ENCODE measurements at regions not wholly inside any gene's neighbourhood (a gene's known extent, or its start where the extent isn't known, plus 50 kb on each side); places are given as distances from the start of the nearest gene placed in this dataset.
"Not testable (repeated sequence)": the region's sequence is repeated elsewhere in the genome, so short reads cannot be mapped to it uniquely, and the experiment has no call there.

- H4K20me1 ChIP-seq: no peaks in the 10 kb centered on the region
- H3K9ac ChIP-seq: no peak overlapping the region
- no peaks in the 10 kb centered on the region; the same call in 1 of the 2 replicates for H3K4me1 ChIP-seq
- H3K36me3 ChIP-seq: no peaks in the 10 kb centered on the region
- H3K9me3 ChIP-seq: peaks cover 12% of the 10 kb centered on the region; the same call in 1 of the 2 replicates
- no peaks in the 10 kb centered on the region for H3K27me3 ChIP-seq
- no peak overlapping the region for H3K27ac ChIP-seq
- TF ChIP-seq Cebpa-rat (IDR thresholded peaks at IDR 0.05): no peak
- H3K4me2 ChIP-seq: no peak overlapping the region
- H3K4me3 ChIP-seq: no peak overlapping the region
Observed at GRCh38 chr10:4174197-4174596, 389.2 kb upstream of the KLF6 start.

- Histone ChIP-seq H3K9me3 (peaks cover 12% of the 10 kb centered on the region; the same call in 1 of the 2 replicates), H3K4me3 (no peak overlapping the region), H4K20me1 (no peaks in the 10 kb centered on the region), H3K9ac (no peak overlapping the region), H3K36me3 (no peaks in the 10 kb centered on the region), H3K4me2 (no peak overlapping the region), H3K4me1 (no peaks in the 10 kb centered on the region), H3K27me3 (no peaks in the 10 kb centered on the region), H3K27ac (no peak overlapping the region)
- TF ChIP-seq Cebpa-rat (IDR thresholded peaks at IDR 0.05): no peak
Observed at GRCh38 chr10:4170633-4171314, 385.8 kb upstream of the KLF6 start.

- TF ChIP-seq Cebpa-rat (IDR thresholded peaks at IDR 0.05): no peak
- no peaks in the 10 kb centered on the region for H3K36me3 ChIP-seq
Observed at GRCh38 chr10:4170181-4170580, 385.2 kb upstream of the KLF6 start.

GRCh38 chr10:4169448-4169847 lies 384.4 kb upstream of the KLF6 start:
- no peaks in the 10 kb centered on the region for H4K20me1 ChIP-seq
- H3K27me3 ChIP-seq: no peaks in the 10 kb centered on the region
- H3K4me2 ChIP-seq: no peak overlapping the region
- H3K4me1 ChIP-seq: no peaks in the 10 kb centered on the region
- TF ChIP-seq Cebpa-rat (IDR thresholded peaks at IDR 0.05): no peak
- no peak overlapping the region for H3K9ac ChIP-seq
- peaks cover 12% of the 10 kb centered on the region; the same call in 1 of the 2 replicates for H3K9me3 ChIP-seq
- H3K36me3 ChIP-seq: no peaks in the 10 kb centered on the region
- H3K27ac ChIP-seq: no peak overlapping the region
- no peak overlapping the region for H3K4me3 ChIP-seq

More at GRCh38 chr10:4170181-4170580, 385.2 kb upstream of the KLF6 start:
- Histone ChIP-seq H3K4me2 (no peak overlapping the region), H3K9me3 (peaks cover 12% of the 10 kb centered on the region; the same call in 1 of the 2 replicates), H4K20me1 (no peaks in the 10 kb centered on the region), H3K27ac (no peak overlapping the region), H3K4me3 (no peak overlapping the region), H3K4me1 (no peaks in the 10 kb centered on the region), H3K9ac (no peak overlapping the region), H3K27me3 (no peaks in the 10 kb centered on the region)

- no peaks in the 10 kb centered on the region for H3K4me1 ChIP-seq
- no peak overlapping the region for H3K27ac ChIP-seq
- H3K27me3 ChIP-seq: no peaks in the 10 kb centered on the region
- H3K36me3 ChIP-seq: no peaks in the 10 kb centered on the region
- peaks cover 4% of the 10 kb centered on the region; the same call in 1 of the 2 replicates for H3K9me3 ChIP-seq
- H3K9ac ChIP-seq: no peak overlapping the region
- no peak for TF ChIP-seq Cebpa-rat (IDR thresholded peaks at IDR 0.05)
- no peaks in the 10 kb centered on the region for H4K20me1 ChIP-seq
- no peak overlapping the region for H3K4me3 ChIP-seq
- H3K4me2 ChIP-seq: no peak overlapping the region
Observed at GRCh38 chr10:4167216-4167615, 382.2 kb upstream of the KLF6 start.

- no peak overlapping the region for H3K4me3 ChIP-seq
- TF ChIP-seq Cebpa-rat (IDR thresholded peaks at IDR 0.05): no peak
- no peaks in the 10 kb centered on the region for H3K27me3 ChIP-seq
Observed at GRCh38 chr10:4162571-4163286, 377.7 kb upstream of the KLF6 start.

GRCh38 chr10:4159173-4159572 lies 374.2 kb upstream of the KLF6 start:
- H3K4me3 ChIP-seq: no peak overlapping the region
- no peak for TF ChIP-seq Cebpa-rat (IDR thresholded peaks at IDR 0.05)
- H3K4me1 ChIP-seq: 0 out of 2 replicates have a peak, but pooled peaks cover 2% of the 10 kb centered on the region
- no peaks in the 10 kb centered on the region for H3K27me3 ChIP-seq
- H4K20me1 ChIP-seq: no peaks in the 10 kb centered on the region
- no peak overlapping the region for H3K27ac ChIP-seq
- H3K4me2 ChIP-seq: no peak overlapping the region
- H3K36me3 ChIP-seq: no peaks in the 10 kb centered on the region
- no peaks in the 10 kb centered on the region for H3K9me3 ChIP-seq
- H3K9ac ChIP-seq: no peak overlapping the region

More at GRCh38 chr10:4162571-4163286, 377.7 kb upstream of the KLF6 start:
- Histone ChIP-seq H3K9ac (no peak overlapping the region), H4K20me1 (no peaks in the 10 kb centered on the region), H3K36me3 (no peaks in the 10 kb centered on the region), H3K27ac (no peak overlapping the region), H3K4me2 (no peak overlapping the region), H3K9me3 (no peaks in the 10 kb centered on the region; the same call in 1 of the 2 replicates), H3K4me1 (no peaks in the 10 kb centered on the region)

- Histone ChIP-seq H3K4me2 (no peak overlapping the region), H3K27me3 (no peaks in the 10 kb centered on the region), H3K36me3 (no peaks in the 10 kb centered on the region), H3K4me3 (no peak overlapping the region), H3K9me3 (peaks cover 10% of the 10 kb centered on the region), H3K27ac (no peak overlapping the region), H3K4me1 (0 out of 2 replicates have a peak, but pooled peaks cover 3% of the 10 kb centered on the region), H3K9ac (no peak overlapping the region), H4K20me1 (no peaks in the 10 kb centered on the region)
- TF ChIP-seq Cebpa-rat (IDR thresholded peaks at IDR 0.05): no peak
Observed at GRCh38 chr10:4154191-4154715, 369.2 kb upstream of the KLF6 start.

- Histone ChIP-seq H3K27ac (no peak overlapping the region), H3K9ac (no peak overlapping the region), H3K9me3 (peaks cover 23% of the 10 kb centered on the region), H3K4me1 (0 out of 2 replicates have a peak, but pooled peaks cover 3% of the 10 kb centered on the region), H3K27me3 (no peaks in the 10 kb centered on the region), H3K4me2 (no peak overlapping the region), H4K20me1 (no peaks in the 10 kb centered on the region), H3K36me3 (no peaks in the 10 kb centered on the region), H3K4me3 (no peak overlapping the region)
- TF ChIP-seq Cebpa-rat (IDR thresholded peaks at IDR 0.05): no peak
Observed at GRCh38 chr10:4151466-4151865, 366.5 kb upstream of the KLF6 start.

GRCh38 chr10:4150676-4151075 lies 365.7 kb upstream of the KLF6 start:
- H3K4me2 ChIP-seq: no peak overlapping the region
- 0 out of 2 replicates have a peak, but pooled peaks cover 3% of the 10 kb centered on the region for H3K4me1 ChIP-seq
- no peaks in the 10 kb centered on the region for H3K36me3 ChIP-seq
- H3K4me3 ChIP-seq: no peak overlapping the region
- H3K27me3 ChIP-seq: no peaks in the 10 kb centered on the region
- H3K27ac ChIP-seq: no peak overlapping the region
- H3K9me3 ChIP-seq: peaks cover 23% of the 10 kb centered on the region
- TF ChIP-seq Cebpa-rat (IDR thresholded peaks at IDR 0.05): no peak
- no peaks in the 10 kb centered on the region for H4K20me1 ChIP-seq
- no peak overlapping the region for H3K9ac ChIP-seq

- not testable (repeated sequence) for H3K9ac ChIP-seq, H3K27me3 ChIP-seq, H4K20me1 ChIP-seq, H3K36me3 ChIP-seq, H3K4me3 ChIP-seq, H3K4me1 ChIP-seq, H3K4me2 ChIP-seq
- H3K9me3 ChIP-seq: peaks cover 23% of the 10 kb centered on the region
- peak overlapping the region; percentile 75 for H3K27ac ChIP-seq
Observed at GRCh38 chr10:4149460-4149859, 364.5 kb upstream of the KLF6 start.
